8988T (cell line): ENCODE measurements at regions not wholly inside any gene's neighbourhood (a gene's known extent, or its start where the extent isn't known, plus 50 kb on each side); places are given as distances from the start of the nearest gene placed in this dataset.
"Not testable (repeated sequence)": the region's sequence is repeated elsewhere in the genome, so short reads cannot be mapped to it uniquely, and the experiment has no call there.

Experiments
- DNase-seq: peaks from one replicate; pipeline ENCODE4 v3.0.0; 2011

GRCh38 chr5:87115839-87116364 is 151.8 kb upstream of the RASA1 start:
- DNase-seq = no peak

DNA sequence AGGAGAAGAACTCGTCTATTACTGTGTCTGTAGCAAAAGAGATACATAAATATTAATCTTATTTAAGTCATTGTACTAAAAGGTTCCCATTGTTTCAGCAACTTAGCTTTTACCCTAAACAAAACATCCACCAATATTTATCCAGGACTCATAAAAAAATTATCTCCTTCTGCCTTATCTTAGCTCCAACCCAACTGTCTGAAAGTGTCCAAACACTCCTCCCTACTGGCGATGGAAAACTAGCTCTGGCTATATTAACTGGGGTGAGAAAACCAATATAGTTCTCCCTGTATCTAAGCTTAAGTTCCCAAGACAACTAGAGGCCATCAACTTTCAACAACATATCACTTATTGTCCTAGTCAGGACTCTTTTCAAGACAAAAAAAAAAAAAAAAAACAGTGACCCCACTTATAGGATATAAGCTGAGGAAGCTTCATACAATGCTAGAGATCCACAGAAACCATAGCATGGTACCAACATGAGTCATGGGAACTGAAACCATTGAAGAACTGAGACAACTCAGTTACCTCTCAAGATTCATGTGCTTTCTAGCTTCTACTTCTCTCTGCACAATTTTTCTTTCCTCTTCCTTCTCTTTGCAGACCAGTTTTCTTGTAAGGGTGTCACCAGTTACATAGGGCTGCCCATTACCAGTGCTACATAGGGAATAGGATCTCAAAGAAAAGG is 150.7 kb upstream of the RASA1 start:
- DNase-seq = no peak

DNA sequence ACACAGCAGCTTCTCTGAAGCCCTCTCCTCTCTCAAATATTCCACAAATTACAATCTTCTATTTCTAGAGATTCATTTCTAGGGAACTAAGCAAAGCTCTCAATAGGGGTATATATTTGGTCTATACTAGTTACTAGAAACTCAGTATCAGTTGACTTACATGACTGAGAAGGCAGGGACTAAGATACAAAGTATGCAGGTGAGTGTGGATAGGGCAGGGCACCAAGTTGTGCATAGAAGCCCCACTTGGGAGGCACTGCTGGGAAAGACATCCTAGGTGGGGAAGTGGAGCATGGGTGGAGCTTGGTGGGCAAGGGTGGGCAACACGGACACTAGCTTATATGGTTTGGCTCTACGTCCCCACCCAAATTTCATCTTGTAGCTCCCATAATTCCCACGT is 148.1 kb upstream of the RASA1 start:
- no peak for DNase-seq

GRCh38 chr5:87120518-87121303 is 147.0 kb upstream of the RASA1 start:
- DNase-seq = no peak

- DNase-seq = no peak
These were observed 146.2 kb upstream of the RASA1 start for GRCh38 chr5:87121304-87122150.

- no peak for DNase-seq
These were observed 145.3 kb upstream of the RASA1 start for GRCh38 chr5:87122151-87122977.

DNA sequence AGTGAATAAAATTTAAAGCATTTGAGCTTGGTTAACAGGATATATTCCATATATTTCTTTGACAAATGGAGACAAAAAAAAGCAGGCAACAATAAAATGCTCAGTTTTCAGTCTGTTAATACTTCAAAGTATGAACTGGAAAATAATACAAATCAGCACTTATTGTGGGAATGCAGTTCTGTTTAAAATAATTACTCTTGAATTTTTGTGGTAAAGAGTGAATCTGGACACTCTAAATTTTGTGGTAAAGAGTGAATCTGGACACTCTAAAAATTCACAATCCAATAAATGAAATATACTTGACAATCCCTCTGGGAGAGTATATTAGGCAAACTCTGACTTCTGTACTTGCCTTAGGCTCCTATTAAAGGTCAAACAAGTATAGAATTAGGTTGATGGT is 141.9 kb upstream of the RASA1 start:
- DNase-seq = no peak

- no peak for DNase-seq
These were observed 140.8 kb upstream of the RASA1 start for GRCh38 chr5:87126869-87127268.

GRCh38 chr5:87127426-87127825 is 140.3 kb upstream of the RASA1 start:
- no peak for DNase-seq

DNA sequence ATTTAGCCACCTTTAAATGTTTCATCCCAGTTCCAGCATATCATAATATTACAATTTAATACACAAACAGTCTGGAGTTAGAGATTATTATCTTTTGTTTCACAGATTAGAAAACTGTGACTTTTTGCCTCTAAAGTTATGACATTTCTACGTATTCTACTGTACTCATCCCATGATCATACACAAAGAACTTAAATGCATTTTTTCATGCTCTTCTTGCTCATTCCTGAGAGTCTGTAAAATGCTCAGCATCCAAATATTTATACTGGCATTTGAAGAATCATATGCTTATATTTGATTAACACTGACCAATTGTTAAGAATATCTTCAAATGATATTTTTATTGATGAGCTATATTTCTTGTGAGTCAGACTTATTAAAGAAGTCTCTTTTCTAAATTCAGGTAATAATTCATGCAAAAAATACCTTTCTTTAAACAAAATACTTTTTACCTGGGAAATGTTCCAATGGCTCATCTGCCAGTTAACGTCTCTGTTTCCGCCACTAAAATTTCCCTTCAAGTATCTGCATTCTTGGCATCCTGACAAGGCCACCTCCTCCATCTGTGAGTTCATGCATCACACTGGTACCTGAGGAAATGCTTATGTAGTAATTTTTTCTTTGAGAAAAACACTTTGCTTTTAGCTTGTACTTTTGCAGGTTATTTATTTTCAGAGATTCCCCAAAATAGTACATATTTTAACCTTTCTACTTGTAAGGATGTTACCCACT is 139.6 kb upstream of the RASA1 start:
- DNase-seq = no peak

- DNase-seq = no peak
These were observed 138.6 kb upstream of the RASA1 start for GRCh38 chr5:87129046-87129445.

GRCh38 chr5:87132696-87133095 is 135.0 kb upstream of the RASA1 start:
- no peak for DNase-seq

- DNase-seq = not testable (repeated sequence)
These were observed 133.2 kb upstream of the RASA1 start for GRCh38 chr5:87134513-87134912.

GRCh38 chr5:87136096-87136495 is 131.6 kb upstream of the RASA1 start:
- DNase-seq = no peak

- no peak for DNase-seq
These were observed 130.9 kb upstream of the RASA1 start for GRCh38 chr5:87136733-87137132.

- no peak for DNase-seq
These were observed 130.4 kb upstream of the RASA1 start for GRCh38 chr5:87137283-87137682.

- DNase-seq = no peak
These were observed 129.4 kb upstream of the RASA1 start for GRCh38 chr5:87138091-87138805.

DNA sequence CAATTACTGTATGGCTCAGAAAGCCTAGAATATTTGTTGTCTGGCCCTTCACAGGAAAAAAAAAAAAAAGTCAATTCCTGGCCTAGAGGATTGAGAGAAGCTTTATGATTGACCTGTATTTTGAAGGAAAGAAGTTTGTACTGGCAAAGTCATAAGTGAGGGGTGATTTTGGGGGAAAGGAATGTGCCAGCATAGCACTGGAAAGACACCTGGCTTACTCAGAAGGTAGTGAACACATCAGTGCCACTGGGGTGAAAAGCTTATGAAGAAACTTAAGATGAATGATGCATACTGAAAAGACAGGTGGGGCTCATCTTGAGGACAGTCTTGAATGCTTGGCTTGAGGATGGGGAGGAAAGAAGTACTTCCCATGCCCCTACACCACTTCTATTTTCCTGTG is 127.9 kb upstream of the RASA1 start:
- no peak for DNase-seq

- no peak for DNase-seq
These were observed 126.1 kb upstream of the RASA1 start for GRCh38 chr5:87141544-87141943.

GRCh38 chr5:87145853-87146252 is 121.8 kb upstream of the RASA1 start:
- not testable (repeated sequence) for DNase-seq

DNA sequence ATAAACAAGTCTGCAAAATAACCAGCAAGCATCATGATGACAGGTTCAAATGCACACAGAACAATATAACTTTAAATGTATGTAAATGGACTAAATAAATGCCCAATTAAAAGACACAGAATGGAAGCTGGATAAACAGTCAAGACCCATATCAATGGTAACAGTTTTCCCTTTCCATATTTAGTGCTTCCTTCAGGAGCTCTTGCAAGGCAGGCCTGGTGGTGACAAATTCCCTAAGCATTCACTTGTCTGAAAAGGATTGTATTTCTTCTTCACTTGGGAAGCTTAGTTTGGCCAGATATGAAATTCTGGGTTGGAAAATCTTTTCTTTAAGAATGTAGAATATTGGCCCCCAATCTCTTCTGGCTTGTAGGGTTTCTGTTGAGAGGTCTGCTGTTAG is 120.2 kb upstream of the RASA1 start:
- DNase-seq = no peak
